Spleen (tissue), 7 donors: ENCODE measurements at regions not wholly inside any gene's neighbourhood (a gene's known extent, or its start where the extent isn't known, plus 50 kb on each side); places are given as distances from the start of the nearest gene placed in this dataset.

Experiments used
- CTCF ChIP-seq, 11 experiments: fragments of 200-600 bp in 7 of 11; fragments of 450-650 bp in 4 of 11; sonication (generic) in 4 of 11; IDR thresholded peaks in 8 of 11; conservative IDR thresholded peaks in 3 of 11; 1 replicate in 7 of 11; 2 replicates in 4 of 11; pipeline versions ENCODE4 v1.4.0 to v1.8.0; 2016 to 2021; ENCODE audit warnings: antibody characterized with exemption in 11 of 11, inconsistent platforms in 4 of 11, mild to moderate bottlenecking in 1 of 11
- POLR2A ChIP-seq, 3 donors: fragments of 450-650 bp; IDR thresholded peaks; one replicate each; pipeline ENCODE4 v1.5.1; 2017; ENCODE audit warnings: antibody characterized with exemption in 3 of 3, mild to moderate bottlenecking in 1 of 3
- POLR2AphosphoS5 ChIP-seq, 3 donors: sonication (generic); formaldehyde crosslinking; IDR thresholded peaks; one replicate each; pipeline ENCODE4 v1.5.1; 2017; ENCODE audit warnings: antibody characterized with exemption in 3 of 3
- donor health status: DM: no; HTN: no; CAD: no; lungs with moderate emphysema.
- donor health status: DM: no; HTN: no; CAD: no.
- donor health status: DM: no; HTN: no; CAD: no.

GRCh38 chr13:63512095-63512494 lies 2096.4 kb upstream of the PCDH20 start:
- TF ChIP-seq POLR2A (IDR thresholded peaks at IDR 0.05), result no peak
- TF ChIP-seq CTCF (IDR thresholded peaks at IDR 0.05 in 8 of 11, conservative IDR thresholded peaks at IDR 0.05 in 3 of 11), result no peak
- no peak for TF ChIP-seq POLR2AphosphoS5 (IDR thresholded peaks at IDR 0.05)
